HG02852 (cell line): ENCODE measurements at regions not wholly inside any gene's neighbourhood (a gene's known extent, or its start where the extent isn't known, plus 50 kb on each side); places are given as distances from the start of the nearest gene placed in this dataset.
"Not testable (repeated sequence)": the region's sequence is repeated elsewhere in the genome, so short reads cannot be mapped to it uniquely, and the experiment has no call there.

Experiments used
- ATAC-seq: cut with Tn5 transposase; IDR thresholded peaks from one replicate; pipeline ENCODE4 v1.9.1; 2021; ENCODE audit warnings: mild to moderate bottlenecking, moderate library complexity; ENCODE audit not compliant: unreplicated experiment

DNA sequence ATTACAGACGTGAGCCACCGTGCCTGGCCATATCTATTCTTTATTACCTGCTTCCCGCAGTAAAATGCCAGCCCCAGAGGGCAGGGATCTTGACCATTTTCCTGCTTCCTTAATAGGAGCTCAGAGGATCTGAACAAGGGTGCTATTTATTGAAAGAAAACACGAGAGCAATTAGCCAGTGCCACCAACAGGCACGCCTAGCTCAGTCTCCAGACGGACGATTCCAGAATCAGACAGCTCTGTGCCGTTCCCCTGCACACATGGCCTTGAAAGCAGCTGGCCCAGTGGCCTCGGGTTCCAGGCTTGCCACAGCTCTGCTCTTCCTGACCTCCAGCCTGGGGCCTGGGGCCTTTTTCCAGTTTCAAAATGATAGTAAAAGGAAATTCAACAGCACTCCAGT is 135.2 kb upstream of the RFLNA start:
- no peak for ATAC-seq

DNA sequence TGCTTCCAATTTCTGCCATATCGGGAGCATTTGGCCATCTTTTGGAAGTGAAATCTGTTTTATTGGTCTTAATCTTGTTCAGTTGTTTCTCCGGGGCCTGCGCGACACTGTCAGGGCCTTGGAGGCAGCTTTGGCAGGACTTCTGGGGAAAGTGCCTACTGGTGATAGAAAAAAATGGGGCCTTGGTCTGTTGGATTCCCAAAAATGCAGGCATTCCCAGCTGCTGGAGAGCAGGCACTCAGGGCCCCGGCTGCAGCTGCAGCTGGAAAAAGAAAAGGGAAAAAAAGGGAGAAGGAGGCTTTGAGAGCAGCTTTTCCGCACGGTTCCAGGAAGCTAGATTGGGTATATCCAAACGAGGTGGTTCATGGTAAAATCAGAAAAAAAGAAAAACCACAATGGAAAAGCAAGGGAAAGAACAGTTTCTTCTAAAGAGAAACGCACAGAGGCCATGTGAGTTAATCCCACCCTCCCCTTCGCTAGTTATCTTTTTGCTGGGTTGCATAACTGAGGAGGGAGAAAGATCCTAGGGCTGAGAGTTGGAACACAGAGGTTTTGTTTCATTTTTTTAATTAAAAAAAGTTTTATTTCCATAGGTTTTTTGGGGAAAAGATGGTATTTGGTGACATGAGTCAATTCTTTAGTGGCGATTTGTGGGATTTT is 134.7 kb upstream of the RFLNA start:
- no peak for ATAC-seq

DNA sequence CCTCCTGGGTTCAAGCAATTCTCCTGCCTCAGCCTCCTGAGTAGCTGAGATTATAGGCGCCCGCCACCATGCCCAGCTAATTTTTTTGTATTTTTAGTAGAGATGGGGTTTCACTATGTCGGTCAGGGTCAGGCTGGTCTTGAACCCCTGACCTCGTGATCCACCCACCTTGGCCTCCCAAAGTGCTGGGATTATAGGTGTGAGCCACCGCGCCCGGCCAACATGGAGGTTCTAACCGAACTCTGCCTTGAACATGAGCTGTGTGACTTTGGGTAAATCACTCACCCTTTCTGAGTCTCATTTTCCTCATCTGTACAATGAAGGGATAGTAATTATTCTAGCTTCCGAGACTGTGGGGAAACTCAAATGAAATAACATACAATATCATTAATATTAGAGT is 133.5 kb upstream of the RFLNA start:
- ATAC-seq, result not testable (repeated sequence)

DNA sequence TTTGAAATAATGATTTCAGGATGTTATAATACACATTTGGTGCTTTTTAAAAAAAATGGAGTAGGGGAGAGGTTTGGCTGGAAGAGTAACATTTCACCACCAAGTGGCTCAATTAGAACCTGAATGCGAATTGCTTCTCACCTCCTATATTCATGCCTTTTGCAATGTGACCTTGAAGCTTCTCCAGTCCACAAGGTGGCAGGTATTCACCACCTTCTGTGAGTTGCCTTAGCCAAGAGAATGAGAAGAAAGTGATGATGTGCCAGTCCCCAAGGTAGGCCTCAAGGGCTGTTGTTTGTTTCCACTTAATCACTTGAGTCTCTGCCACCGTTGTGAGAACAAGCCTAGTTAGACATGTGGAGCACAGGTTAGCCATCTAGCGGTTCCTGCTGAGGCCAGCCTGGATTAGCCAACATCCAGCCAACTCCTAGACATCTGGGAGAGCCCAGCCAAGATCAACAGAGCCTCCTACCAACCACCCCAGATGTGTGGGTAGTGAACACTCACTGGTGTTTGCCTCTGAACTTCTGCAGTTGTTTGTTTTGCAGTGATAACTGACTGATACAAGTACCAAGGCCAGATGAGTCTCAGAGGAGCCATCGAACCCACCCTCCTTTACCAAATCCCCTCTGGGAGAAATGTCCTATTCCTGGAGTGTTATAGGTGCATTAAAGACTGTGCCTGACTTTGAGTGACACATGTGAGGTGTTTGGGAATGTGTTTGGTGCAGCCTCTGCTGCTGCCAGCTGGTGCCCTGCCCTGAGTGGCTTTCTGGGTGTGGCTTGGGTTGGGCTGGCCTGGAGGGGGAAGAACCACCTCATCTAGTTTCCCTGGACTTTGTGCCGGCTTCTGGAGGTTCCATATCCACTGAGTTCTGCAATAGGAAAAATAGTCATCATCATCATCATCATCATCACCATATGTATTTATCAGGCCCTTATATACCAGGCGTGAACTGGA is 132.5 kb upstream of the RFLNA start:
- no peak for ATAC-seq

DNA sequence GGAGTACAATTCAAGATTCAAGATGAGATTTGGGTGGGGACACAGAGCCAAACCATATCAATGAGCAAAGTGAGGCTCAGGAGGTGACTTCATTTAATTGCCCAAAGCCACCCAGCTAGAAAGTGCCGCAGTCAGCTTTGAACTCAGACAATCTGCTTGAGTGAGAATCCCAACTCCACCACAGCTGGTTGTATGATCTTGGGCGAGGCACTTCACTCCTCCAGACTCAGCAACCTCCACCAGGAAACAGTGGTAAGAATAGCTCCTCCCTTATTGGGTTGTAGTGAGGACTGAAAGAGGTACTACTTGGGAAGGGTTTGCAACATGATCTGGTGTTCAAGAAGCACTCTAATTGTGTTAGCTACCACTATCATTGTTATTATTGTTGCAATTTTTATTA is 129.2 kb upstream of the RFLNA start:
- ATAC-seq, result no peak

DNA sequence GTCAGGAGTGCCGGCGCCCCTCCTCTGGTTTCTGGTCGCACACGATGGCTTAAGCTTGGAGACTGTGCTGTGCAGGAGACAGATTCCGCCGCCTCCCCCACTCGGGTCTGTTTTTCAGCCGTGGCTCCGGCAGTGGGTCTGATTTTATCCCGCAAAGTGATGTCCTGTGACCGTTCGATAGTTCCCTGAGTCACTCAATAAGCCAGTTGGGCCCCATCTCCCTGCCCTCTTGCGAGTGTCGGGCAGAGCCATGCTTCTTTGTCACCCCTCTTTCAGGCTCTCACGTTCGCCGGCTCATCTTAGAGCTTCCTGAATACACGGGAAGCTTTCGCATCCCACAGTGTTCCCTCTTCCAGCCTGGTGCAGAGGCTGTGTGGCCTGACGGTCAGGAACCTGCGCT is 127.8 kb upstream of the RFLNA start:
- ATAC-seq, result no peak

DNA sequence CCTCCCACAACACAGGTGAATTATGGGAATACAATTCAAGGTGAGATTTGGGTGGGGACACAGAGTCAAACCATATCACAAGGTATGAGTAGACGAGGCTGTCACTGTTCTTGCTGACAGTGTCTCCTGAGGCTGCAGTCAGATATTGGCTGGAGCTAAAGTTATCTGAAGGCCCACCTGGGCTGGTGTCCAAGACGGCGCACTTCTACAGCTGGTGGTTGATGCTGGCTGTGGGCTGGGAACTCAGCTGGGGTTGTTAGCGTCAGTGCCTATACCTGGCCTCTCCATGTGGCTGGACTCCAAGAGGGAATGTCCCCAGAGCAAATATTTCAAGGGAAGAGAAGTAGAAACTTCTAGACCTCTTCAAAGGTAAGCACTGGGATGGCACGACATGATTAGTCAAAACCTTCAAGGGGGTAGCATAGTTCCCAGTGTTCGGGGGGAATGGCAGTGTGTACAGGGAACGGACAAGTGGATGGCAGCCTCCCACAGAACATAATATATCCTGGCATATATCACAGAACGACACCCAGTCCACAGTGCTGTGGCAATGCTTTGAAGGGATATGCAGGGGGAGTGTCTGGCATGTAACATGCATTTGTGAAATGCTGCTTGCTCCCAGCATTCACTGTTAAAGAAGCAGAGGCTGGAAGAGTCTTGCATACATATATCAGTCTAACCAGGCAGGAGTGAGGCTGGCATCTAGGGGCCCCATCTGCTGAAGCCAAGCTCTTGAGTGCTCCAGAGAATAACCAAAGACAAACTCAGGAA is 126.7 kb upstream of the RFLNA start:
- no peak for ATAC-seq

DNA sequence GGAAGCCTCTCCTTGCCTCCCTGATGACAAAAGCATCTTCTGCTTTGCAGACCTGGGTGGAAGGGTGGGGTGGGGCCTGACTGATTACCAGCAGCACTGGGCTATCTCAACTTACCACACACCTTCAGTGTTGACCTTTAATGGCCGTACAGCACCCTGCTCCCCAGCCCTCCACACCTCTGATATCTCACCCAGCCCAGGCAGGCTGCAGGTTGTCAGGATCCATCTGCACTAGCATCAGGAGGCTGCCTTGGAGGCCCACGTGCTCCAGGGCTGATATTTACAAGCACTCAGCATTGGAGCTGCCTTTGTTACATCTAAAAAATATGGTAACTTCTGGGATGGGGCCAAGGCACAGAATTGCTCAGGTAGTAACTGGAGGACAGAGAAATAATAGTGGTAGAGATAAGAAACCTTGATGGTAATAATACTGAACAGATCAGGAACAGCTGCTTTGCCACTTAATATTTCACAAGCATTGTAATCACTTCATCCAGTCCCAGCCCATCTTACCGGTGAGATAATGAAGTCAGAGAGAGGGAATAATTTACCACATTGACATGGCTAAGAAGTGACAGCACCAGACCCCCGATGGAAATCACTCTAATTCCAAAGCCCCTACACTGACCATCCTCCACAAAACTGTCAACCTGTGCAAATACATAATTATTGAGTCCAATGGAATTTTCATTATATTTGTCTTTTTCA is 125.2 kb upstream of the RFLNA start:
- no peak for ATAC-seq

DNA sequence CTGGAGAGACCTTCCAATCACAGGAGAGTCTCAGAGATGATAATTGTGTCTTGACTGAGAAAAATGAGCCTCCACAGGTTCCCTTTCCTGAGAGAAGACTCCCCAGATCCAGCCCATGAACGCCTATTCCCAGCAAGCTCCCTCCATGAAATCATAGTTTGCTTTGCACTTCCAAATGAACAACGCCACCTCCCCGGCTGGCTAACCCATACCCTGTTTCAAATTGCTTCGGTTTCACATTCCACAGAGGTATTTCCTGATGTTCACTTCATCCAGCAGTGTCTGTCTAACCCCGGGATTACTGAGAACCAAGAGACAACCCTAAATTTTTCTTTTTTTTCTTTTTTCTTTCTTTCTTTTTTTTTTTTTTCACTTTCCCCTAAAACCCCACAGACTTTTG is 124.1 kb upstream of the RFLNA start:
- ATAC-seq, result no peak

DNA sequence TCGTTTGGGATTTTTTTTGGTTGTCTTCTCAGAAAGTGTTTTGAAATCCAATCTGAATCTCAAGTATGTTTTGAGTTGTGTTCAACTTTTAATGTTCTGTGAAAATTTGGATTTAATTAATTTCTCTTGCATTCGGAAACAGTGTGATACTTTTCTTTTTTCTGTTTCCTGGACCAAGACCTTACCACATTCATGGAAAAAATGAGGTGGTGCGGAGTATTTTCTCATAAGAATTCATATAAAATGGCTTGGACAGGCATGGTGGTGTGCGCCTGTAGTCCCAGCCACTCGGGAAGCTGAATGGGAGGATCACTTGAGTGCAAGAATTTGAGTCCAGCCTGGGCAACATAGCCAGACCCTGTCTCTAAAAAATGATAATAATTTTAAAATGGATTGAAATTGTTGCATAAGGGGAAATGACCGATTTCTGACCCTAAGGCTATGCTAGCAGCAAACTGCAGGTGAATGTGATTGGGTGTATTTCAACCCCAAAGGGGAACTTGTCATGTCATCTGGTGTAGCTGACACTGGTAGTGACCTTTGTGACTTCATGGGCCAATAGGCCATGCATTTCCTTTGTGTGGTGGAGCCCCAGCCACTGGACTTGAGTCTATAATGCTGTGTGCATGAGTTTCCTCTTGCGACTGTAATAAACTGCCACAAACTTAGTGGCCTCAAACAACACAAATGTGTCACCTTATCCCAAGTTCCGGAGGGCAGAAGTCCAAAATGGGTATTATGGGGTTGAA is 123.5 kb upstream of the RFLNA start:
- ATAC-seq, result no peak

DNA sequence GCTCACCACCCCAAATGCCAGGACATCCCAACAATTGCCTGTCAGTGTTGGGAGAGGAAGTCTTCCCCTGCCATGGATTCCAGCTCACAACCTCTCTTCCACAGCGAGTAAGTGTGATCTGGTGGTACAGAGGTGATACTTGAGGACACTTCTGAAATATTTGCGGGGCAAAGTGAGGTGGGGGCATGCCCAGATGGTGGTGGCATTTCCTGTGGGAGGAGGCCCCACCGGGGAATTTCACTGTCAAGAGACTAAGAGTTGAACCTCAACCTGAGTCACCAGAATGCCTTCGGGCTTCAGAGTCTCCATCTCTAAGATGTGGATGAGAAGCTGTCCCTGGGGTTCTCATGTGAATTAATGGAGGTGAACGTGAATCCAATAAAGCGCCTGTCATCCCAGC is 122.3 kb upstream of the RFLNA start:
- no peak for ATAC-seq

DNA sequence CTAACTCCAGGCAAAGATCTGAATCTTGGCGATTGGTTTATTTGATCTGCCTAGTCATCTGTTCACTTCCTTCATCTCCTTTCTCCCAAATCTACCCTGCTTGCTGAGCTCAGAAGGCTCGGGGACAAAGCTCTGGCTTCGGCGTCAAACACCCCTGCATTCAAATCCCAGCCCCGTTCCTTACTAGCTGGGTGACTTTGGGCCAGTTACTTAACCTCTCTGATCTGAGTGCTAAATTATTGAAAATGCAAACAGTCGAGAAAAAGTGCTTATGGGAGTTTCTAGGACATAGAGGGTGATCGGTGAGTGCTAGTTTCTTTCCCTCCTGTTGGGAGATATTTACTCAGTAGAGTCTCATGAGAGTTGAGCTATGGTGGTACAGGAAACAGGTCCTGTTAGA is 121.2 kb upstream of the RFLNA start:
- no peak for ATAC-seq

DNA sequence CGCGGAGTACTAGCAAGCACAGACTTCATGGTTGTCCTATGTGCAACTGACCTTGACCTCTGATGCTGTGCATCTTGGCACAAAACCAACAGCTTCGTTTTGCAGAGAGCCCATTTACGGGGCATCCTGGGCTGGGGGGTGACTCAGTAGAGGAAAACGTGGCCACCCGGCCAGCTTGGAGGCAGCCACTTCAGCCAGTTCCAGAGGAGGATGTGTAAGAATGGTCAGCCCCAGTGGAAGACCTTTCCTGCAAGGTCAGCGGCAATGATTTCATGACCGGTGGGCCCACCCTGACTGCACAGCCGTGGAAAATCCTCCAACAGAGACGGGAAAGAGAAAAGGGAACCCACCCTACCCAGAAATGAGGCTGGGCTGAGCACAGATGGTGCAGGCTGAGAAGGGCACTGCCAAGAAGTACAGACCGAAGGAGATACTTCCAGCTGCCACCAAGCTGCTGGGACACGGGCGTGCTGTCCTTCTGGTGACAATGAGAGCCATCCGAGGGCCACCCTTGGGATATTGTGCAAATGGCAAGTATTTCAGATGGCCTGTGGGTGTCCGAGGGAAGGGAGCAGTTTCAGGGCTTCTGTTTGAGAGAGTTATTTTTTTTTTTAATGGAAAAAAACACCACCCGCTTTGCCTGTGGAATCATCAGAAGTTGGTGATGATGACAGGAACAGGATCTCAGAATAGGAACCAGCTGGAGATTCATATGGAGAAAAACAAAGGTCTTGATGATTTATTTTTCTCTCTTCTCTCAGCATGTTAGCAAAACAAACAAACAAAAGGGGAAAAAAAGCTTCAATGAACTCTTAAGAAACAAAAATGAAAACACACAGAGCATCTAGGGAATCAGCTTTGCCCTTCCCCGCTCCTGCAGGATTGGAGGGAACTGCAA is 120.2 kb upstream of the RFLNA start:
- ATAC-seq, result no peak

DNA sequence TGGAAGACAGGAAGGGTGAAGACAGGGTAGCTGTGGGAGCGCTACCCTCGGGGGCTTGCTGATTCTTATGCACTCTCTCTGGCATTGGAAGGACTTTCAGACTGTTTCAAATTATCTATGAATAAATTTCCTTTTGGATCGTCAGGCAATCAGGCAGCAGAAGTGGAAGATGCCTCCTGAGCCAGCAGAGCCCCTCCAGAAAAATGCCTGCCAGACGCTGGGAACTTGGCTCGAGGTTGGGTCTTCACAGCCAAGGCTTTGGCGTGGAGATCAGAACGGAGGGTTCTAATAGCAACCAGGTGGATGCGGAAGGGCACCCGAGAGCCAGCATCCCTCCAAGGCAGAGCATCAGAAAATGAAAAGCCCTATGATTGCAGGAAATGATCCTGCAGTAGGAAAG is 119.2 kb upstream of the RFLNA start:
- ATAC-seq, result no peak

DNA sequence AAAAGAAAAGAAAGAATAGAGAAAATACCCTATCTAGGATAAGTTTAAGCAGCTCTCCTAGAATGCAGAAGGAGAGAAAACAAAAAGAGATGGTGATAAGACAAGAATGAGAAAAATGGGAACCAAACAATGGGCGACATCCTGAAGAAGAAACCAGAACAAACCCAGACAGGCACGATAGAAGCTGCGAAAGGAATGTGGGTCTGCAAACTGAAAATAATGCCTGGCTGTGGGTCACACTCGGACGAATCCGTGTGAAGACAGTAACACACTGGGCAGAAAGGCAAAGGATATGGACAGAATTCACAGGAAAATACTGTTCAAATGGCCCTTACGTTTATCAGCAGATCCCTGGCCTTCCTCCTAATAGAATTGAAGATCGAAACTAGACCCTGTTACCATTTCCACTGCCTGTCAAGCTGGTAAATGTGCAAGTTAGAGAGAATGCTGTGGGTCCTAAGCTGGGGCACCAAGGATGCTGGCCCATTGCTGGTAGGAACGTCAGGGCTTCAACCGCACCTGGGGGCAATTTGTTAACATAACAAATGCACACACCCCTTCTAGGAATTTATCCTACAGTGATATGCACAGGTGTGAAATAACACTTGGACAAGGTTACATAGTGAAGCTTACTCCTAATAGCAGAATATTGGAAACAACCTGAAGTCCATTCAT is 117.5 kb upstream of the RFLNA start:
- ATAC-seq, result no peak

DNA sequence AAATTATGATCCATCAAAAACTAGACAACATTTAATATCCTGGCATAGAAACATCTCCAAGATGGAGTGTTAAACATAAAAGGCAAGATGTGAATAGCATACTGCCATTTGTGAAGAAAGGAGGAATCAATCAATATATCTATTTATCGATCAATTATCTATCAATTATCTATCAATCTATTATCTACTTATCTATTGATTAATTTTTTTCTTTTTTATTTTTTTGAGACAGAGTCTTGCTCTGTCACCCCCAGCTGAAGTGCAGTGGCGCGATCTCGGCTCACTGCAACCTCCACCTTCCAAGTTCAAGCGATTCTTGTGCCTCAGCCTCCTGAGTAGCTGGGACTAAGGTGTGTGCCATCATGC is 117.0 kb upstream of the RFLNA start:
- no peak for ATAC-seq

DNA sequence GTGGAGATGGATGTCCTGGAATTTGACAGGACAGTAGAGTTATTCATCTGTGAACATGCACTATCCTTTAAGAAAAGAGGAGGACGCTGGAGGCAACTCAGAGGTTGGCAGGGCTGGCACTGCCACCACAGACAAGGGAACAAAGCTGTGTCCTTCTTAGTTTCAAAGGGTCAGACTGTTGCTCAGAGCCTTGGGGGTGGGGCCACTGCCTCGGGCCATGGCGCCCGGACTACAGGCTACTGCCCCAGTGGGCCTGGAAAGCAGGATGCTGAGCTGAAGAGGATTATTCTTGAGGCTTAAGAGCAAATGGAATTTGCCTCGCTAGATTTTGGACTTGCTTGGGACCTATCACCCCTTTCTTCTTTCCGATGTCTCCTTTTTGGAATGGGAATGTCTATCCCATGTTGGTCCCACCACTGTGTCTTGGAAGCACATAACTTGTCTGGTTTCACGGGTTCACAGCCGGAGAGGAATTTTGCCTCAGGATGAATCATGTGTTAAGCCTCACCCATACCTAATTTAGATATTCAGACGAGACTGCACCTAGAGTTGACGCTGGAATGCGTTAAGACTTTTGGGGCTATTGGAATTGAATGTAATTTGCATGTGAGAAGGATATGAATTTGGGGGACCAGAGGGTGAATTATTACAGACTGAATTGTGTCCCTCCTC is 114.8 kb upstream of the RFLNA start:
- ATAC-seq, result no peak

DNA sequence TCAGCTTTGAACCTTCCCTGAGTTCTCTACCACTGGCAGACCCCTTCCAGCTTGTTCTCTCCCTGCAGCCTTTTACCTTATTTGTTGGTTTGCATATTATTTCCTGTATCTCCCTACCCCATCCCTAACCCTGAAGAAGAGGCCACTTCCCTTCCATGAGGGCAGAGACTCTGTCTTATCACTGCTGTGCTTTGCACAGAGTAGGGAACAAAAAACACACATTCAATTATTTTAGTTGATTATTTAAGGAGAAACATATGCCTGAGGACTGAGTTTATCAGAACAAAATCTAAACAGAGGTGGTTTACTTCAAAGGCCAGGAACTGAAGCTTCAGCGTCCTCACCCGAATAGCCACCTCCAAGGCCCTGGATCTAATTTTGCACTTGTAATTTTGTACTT is 111.7 kb upstream of the RFLNA start:
- ATAC-seq, result no peak
